ENCODE measurements at regions not wholly inside any gene's neighbourhood (a gene's known extent, or its start where the extent isn't known, plus 50 kb on each side); places are given as distances from the start of the nearest gene placed in this dataset.

- no peak for DNase-seq
- no peaks in the 10 kb centered on the region for H3K27me3 Mint-ChIP-seq (ENCODE audit: unreplicated experiment)
- no peaks in the 10 kb centered on the region for H3K9me3 Mint-ChIP-seq (ENCODE audit: unreplicated experiment)
- no peak overlapping the region for H3K4me3 Mint-ChIP-seq (ENCODE audit: unreplicated experiment)
- no peak for TF ChIP-seq CTCF (IDR thresholded peaks at IDR 0.05; ENCODE audit: partially characterized antibody, unreplicated experiment)
- H3K36me3 Mint-ChIP-seq (ENCODE audit: unreplicated experiment) = no peaks in the 10 kb centered on the region
- no peaks in the 10 kb centered on the region for H3K4me1 Mint-ChIP-seq (ENCODE audit: low read depth, unreplicated experiment)
- H3K27ac Mint-ChIP-seq (ENCODE audit: unreplicated experiment) = no peak overlapping the region
Observed at GRCh38 chr4:98794565-98795205, 134.2 kb downstream of the EIF4E start.

DNA sequence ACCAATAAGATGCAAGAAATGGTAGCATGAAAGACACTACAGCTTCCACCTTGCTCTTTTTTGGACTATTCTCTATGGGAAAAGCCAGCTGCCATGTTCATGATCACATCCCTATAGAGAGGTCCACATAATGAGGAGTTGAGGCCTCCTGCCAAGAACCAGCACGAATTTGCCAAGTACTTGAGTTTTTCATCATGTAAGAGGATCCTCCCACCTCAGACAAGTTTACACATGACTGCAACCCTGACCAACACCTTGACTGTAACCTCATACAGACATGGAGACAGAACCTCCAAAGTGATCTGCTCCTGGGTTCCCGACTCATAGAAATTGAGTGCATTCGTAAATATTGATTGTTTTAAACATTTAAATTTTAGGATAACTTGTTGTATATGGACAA, 135.2 kb upstream of the TSPAN5 start:
- no peak for TF ChIP-seq CTCF (IDR thresholded peaks at IDR 0.05; ENCODE audit: partially characterized antibody, unreplicated experiment)
- Mint-ChIP-seq H3K27ac (ENCODE audit: unreplicated experiment) (no peak overlapping the region), H3K27me3 (ENCODE audit: unreplicated experiment) (no peaks in the 10 kb centered on the region), H3K9me3 (ENCODE audit: unreplicated experiment) (no peaks in the 10 kb centered on the region), H3K4me1 (ENCODE audit: low read depth, unreplicated experiment) (no peaks in the 10 kb centered on the region), H3K4me3 (ENCODE audit: unreplicated experiment) (no peak overlapping the region), H3K36me3 (ENCODE audit: unreplicated experiment) (no peaks in the 10 kb centered on the region)
- DNase-seq = no peak

- Mint-ChIP-seq H3K9me3 (ENCODE audit: unreplicated experiment) (peaks cover 1% of the 10 kb centered on the region), H3K4me3 (ENCODE audit: unreplicated experiment) (no peak overlapping the region), H3K27ac (ENCODE audit: unreplicated experiment) (no peak overlapping the region), H3K27me3 (ENCODE audit: unreplicated experiment) (no peaks in the 10 kb centered on the region), H3K36me3 (ENCODE audit: unreplicated experiment) (no peaks in the 10 kb centered on the region), H3K4me1 (ENCODE audit: low read depth, unreplicated experiment) (peaks cover 1% of the 10 kb centered on the region)
- DNase-seq = no peak
- TF ChIP-seq CTCF (IDR thresholded peaks at IDR 0.05; ENCODE audit: partially characterized antibody, unreplicated experiment) = no peak
Observed at GRCh38 chr4:98786866-98787265, 128.5 kb upstream of the TSPAN5 start.

DNA sequence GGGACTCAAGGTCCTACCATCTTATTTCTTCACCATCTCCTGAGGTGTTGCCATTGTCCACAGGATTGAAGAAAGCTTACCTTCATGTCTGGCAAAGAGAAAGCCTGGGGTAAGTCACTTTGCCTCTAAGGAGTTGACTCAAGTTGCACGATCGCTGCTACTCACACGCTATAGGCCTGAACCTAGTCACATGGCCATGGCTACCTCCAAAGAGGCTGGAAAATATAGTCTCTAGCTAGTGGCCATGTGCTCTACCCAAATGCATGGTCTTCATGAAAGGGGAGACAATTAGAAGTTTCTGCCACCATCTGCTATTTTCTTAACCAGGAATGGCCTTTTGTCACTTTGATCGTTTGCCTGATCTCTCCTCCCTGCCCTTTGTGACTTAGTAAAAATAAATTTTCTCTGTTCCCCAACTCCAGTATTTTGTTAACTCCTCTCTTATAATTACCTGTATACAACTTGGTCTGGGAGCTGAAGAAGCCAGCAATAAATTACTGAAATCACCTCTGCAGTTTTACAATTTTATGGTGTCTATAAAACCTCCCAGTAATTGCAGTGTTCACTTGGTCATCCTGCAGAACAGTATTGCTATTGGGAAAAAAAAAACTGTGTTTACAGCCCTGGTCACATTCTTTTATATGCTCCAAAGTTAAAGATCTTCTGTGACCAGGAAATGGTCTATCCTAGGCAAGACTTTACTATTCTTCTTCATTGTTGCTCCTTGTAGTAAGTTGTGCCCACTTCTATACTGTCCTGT, 126.7 kb upstream of the TSPAN5 start:
- Mint-ChIP-seq H3K27ac (ENCODE audit: unreplicated experiment) (no peak overlapping the region), H3K9me3 (ENCODE audit: unreplicated experiment) (peaks cover 1% of the 10 kb centered on the region), H3K36me3 (ENCODE audit: unreplicated experiment) (no peaks in the 10 kb centered on the region), H3K27me3 (ENCODE audit: unreplicated experiment) (no peaks in the 10 kb centered on the region), H3K4me1 (ENCODE audit: low read depth, unreplicated experiment) (peaks cover 1% of the 10 kb centered on the region), H3K4me3 (ENCODE audit: unreplicated experiment) (no peak overlapping the region)
- no peak for DNase-seq
- TF ChIP-seq CTCF (IDR thresholded peaks at IDR 0.05; ENCODE audit: partially characterized antibody, unreplicated experiment) = no peak

Data from glutamatergic neuron (in vitro differentiated cells).